T-helper 1 cell treated with Interleukin-12 subunit alpha and Interleukin-12 subunit beta and Interleukin-4 antibody, amounts not matched to agents 30 μg/mL and 1 μg/mL, for 36 hours (primary cell): ENCODE measurements at regions not wholly inside any gene's neighbourhood (a gene's known extent, or its start where the extent isn't known, plus 50 kb on each side); places are given as distances from the start of the nearest gene placed in this dataset.
"Not testable (repeated sequence)": the region's sequence is repeated elsewhere in the genome, so short reads cannot be mapped to it uniquely, and the experiment has no call there.

ENCODE experiments used
- H3K27ac Mint-ChIP-seq: one replicate; pipeline ENCODE4 v1.8.0; 2021; ENCODE audit warnings: mild to moderate bottlenecking, mixed read lengths
- H3K27me3 Mint-ChIP-seq: one replicate; pipeline ENCODE4 v1.8.0; 2021; ENCODE audit warnings: low read depth, mixed read lengths
- H3K36me3 Mint-ChIP-seq: one replicate; pipeline ENCODE4 v1.8.0; 2021; ENCODE audit warnings: low read depth, mixed read lengths
- H3K4me1 Mint-ChIP-seq: one replicate; pipeline ENCODE4 v1.8.0; 2021; ENCODE audit warnings: low read depth, mixed read lengths
- H3K4me3 Mint-ChIP-seq: one replicate; pipeline ENCODE4 v1.8.0; 2021; ENCODE audit warnings: mild to moderate bottlenecking, moderate library complexity, mixed read lengths
- H3K9me3 Mint-ChIP-seq: one replicate; pipeline ENCODE4 v1.8.0; 2021; ENCODE audit warnings: mixed read lengths

DNA sequence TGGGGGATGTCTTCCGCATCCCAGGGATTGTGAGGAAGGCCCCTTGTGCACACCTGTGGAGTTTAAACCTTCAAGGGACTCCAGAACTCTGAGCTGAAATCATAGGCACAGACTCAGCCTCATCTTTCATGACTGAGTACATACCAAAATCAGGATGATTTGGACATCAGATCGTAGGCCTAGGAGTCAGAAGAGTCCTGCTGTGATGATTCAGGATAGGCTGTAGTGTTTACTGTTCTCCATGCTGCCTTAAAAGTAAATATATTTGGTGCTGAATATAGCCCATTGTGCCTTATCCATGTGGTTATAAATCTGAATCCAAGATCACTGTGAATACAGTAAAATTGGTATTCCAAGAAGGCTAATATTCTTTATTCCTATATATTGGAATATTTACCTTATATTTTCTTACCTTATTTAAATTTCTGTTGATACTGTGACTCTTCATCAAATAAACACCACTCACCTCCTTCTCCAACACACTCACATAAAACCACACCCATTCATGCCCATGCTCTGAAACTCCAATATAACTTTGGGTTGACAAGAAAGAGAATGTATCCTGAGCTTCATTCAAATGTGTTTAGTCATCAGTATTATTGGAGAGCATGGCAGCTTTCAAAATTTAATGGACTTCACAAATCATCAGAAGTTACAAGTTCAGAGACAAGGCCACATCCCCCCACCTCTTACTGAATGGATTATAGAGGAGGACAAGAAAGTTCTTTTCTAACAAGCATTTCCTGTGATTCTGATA, 561.4 kb upstream of the LINC00305 start:
- Mint-ChIP-seq H3K9me3 (no peaks in the 10 kb centered on the region), H3K4me1 (no peaks in the 10 kb centered on the region), H3K27me3 (no peaks in the 10 kb centered on the region), H3K36me3 (no peaks in the 10 kb centered on the region), H3K4me3 (no peak overlapping the region), H3K27ac (no peak overlapping the region)

DNA sequence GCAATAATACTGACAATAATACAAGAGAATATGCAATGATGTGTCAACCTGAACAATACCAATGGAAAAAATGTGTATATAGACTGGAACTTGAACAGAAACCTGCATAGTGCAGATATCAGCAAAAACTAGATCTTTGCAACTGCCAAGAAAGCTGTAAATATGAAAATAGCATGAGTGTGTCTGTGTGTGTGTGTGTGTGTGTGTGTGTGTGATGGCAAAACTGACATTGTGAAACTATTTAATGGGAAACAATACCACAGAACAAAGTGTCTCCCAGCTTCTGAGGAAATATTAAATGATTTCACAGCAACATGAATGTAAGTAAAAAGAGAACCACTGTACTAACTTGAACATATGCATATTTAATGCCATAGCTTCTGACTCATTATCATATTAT, 558.2 kb upstream of the LINC00305 start:
- H3K9me3 Mint-ChIP-seq = no peaks in the 10 kb centered on the region
- no peak overlapping the region for H3K4me3 Mint-ChIP-seq
- H3K36me3 Mint-ChIP-seq = no peaks in the 10 kb centered on the region
- H3K27me3 Mint-ChIP-seq = no peaks in the 10 kb centered on the region
- no peak overlapping the region for H3K27ac Mint-ChIP-seq
- H3K4me1 Mint-ChIP-seq = no peaks in the 10 kb centered on the region

DNA sequence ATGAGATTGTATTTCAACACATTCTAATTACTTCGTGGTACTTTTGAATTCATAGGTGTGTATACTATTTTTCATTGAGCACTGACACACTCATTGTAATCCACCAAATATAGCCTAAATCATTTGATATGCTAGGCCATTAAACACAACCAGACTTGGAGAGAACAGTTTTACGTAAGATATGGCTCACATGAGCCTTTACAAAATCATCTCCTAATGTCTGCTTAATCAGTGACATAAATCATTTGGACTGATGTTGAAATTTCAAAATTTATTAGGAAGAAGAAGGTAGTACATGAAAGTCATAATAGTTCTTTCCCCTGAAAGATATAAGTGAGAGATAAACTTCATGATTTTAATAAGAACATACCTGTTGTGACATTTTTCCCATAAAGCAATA, 550.2 kb upstream of the LINC00305 start:
- no peak overlapping the region for H3K4me3 Mint-ChIP-seq
- H3K36me3 Mint-ChIP-seq = no peaks in the 10 kb centered on the region
- no peak overlapping the region for H3K27ac Mint-ChIP-seq
- H3K27me3 Mint-ChIP-seq = no peaks in the 10 kb centered on the region
- H3K4me1 Mint-ChIP-seq = no peaks in the 10 kb centered on the region
- no peaks in the 10 kb centered on the region for H3K9me3 Mint-ChIP-seq

DNA sequence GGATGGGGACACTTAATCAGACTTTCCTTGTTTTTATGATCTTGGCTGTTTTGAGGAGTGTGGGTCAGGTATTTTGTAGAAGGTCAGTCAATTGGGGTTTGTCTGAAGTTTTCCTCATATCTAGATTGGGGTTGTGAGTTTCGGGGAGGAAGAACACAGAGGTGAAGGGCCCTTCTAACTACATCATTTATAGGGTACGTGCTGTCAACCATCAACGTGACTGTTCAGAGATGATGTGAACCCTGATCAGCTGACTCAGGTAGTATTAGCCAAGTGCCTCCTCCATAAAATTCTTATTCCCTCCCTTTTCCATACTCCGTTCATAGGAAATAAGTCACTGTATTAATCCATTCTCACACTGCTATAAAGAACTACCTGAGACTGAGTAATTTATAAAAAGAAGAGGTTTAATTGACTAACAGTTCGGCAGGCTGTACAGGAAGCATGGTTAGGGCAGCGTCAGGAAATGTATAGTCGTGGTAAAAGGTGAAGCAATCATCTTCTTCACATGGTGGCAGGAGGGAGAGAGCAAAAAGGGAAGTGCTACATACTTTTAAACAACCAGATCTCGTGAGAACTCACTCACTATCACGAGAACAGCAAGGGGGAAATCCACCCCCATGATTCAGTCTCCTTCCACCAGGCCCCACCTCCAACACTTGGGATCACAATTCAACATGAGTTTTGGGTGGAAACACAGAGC, 547.1 kb upstream of the LINC00305 start:
- Mint-ChIP-seq H3K36me3 (no peaks in the 10 kb centered on the region), H3K27ac (no peak overlapping the region), H3K9me3 (peaks cover 3% of the 10 kb centered on the region)

DNA sequence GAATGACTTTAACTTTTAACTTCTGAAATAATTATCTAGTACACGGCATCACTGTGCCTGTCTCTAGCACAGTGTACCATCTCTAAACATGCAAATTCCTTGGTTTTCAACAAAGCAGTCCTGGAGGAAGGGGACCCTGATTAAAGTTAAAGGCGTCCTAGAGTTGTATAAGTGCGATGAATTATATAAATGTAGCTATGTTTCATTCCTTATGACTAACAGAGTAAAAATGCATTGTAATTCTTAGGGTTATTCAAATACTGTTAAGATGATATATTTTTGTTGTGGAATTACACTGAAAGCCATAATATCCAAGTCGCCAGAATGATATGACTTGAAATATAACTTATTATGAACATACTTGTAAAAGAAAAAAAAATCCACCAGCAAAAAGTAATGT, 544.9 kb upstream of the LINC00305 start:
- H3K27me3 Mint-ChIP-seq = no peaks in the 10 kb centered on the region
- H3K9me3 Mint-ChIP-seq = peaks cover 9% of the 10 kb centered on the region
- H3K36me3 Mint-ChIP-seq = no peaks in the 10 kb centered on the region
- no peak overlapping the region for H3K4me3 Mint-ChIP-seq
- H3K4me1 Mint-ChIP-seq = no peaks in the 10 kb centered on the region
- no peak overlapping the region for H3K27ac Mint-ChIP-seq

More for the DNA sequence above, 547.1 kb upstream of the LINC00305 start:
- H3K4me1 Mint-ChIP-seq = no peaks in the 10 kb centered on the region
- no peaks in the 10 kb centered on the region for H3K27me3 Mint-ChIP-seq
- no peak overlapping the region for H3K4me3 Mint-ChIP-seq

DNA sequence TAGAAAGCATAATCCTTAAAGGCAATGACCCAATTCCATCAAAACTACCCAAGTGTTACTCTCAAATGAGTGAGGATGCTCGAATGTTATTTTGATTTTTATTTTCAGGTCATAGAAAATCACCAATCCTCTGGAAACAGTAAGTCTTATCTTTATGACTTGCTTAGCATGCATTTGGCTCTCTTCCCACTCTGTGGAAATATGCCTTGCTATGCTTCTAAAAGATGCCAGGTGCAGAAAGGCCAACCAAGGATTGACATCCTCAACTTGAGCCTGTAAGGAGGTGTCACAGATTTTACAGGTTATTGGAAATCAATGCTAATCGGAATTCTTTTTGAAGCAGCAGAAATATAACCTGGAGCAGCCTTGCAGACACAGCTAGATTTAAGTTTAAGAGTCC, 543.9 kb upstream of the LINC00305 start:
- H3K27ac Mint-ChIP-seq = no peak overlapping the region
- H3K9me3 Mint-ChIP-seq = peaks cover 18% of the 10 kb centered on the region
- H3K36me3 Mint-ChIP-seq = no peaks in the 10 kb centered on the region

DNA sequence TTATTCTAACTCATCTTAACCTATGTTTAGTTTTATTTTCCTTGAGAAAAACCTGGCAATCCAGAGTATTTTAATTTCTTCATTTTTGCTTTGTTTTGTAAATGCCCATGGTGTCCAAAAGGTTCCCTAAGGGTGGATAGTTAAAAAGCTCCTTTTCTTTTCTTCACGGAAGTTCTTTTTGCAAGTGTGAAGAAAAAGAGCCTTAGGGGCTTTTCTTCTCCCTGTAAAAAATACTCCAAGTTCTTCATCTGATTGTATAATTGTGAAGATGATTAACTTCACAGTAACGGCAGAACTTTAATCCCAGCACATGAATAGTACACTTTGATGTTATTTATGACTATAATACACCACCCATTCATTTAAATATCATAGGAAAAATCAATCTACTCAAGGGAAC, 530.2 kb upstream of the LINC00305 start:
- Mint-ChIP-seq H3K27ac (no peak overlapping the region), H3K4me3 (no peak overlapping the region), H3K4me1 (no peaks in the 10 kb centered on the region), H3K9me3 (peaks cover 24% of the 10 kb centered on the region), H3K27me3 (no peaks in the 10 kb centered on the region), H3K36me3 (no peaks in the 10 kb centered on the region)

More for the DNA sequence above, 543.9 kb upstream of the LINC00305 start:
- Mint-ChIP-seq H3K27me3 (no peaks in the 10 kb centered on the region), H3K4me3 (no peak overlapping the region), H3K4me1 (no peaks in the 10 kb centered on the region)

DNA sequence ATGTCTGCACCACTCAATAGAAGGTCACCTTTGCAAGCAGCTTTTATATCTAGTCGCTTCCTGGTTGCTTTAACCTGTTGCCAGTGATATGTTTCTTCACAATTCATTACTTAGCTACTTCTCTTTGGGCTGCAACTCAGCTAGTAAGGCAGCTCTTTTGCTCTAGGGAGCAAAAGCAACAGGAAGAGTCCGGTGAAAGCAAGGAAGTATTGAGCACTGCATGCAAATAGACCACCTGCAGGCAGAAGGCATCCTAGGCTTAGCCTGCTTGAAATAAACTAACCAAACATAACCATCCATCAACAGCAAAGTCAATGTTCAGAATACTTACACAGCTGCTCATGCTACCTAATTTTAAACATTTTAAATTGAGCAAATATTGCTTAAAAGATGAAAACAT, 529.2 kb upstream of the LINC00305 start:
- no peaks in the 10 kb centered on the region for H3K27me3 Mint-ChIP-seq
- H3K4me1 Mint-ChIP-seq = no peaks in the 10 kb centered on the region
- H3K4me3 Mint-ChIP-seq = no peak overlapping the region
- peaks cover 13% of the 10 kb centered on the region for H3K9me3 Mint-ChIP-seq
- H3K36me3 Mint-ChIP-seq = no peaks in the 10 kb centered on the region
- no peak overlapping the region for H3K27ac Mint-ChIP-seq

DNA sequence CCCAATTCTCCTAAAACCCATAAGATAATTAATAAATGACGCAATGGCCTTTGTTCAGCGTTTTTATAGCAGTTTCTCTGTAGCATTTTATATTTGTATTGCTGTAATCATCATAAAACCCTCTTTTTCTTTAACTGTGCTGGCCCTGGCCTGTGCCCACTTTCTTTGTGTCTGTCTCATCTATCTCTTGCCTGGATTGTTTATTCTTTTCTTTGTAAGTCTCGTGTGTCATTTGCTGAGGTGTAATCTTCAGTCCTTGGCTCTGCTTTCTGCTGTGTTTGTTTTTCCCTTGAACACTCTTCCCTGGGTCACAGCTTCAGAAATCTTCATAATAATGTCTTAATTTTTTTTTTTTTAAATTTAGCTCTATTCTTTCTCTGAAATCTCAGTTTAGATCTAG, 525.8 kb upstream of the LINC00305 start:
- Mint-ChIP-seq H3K4me3 (no peak overlapping the region), H3K9me3 (peaks cover 7% of the 10 kb centered on the region), H3K27me3 (no peaks in the 10 kb centered on the region), H3K36me3 (no peaks in the 10 kb centered on the region), H3K27ac (no peak overlapping the region), H3K4me1 (no peaks in the 10 kb centered on the region)

DNA sequence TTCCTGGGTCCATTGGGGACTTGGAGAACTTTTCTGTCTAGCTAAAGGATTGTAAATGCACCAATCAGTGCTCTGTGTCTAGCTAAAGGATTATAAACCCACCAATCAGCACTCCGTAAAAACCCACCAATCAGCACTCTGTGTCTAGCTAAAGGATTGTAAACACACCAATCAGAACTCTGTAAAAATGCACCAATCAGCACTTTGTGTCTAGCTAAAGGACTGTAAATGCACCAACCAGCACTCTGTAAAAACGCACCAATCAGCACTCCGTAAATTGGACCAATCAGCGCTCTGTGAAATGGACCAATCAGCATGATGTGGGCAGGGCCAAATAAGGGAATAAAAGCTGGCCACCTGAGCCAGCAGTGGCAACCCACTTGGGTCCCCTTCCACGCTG, 522.4 kb upstream of the LINC00305 start:
- not testable (repeated sequence) for H3K4me1 Mint-ChIP-seq, H3K36me3 Mint-ChIP-seq, H3K27ac Mint-ChIP-seq, H3K4me3 Mint-ChIP-seq, H3K27me3 Mint-ChIP-seq
- peaks cover 12% of the 10 kb centered on the region for H3K9me3 Mint-ChIP-seq

DNA sequence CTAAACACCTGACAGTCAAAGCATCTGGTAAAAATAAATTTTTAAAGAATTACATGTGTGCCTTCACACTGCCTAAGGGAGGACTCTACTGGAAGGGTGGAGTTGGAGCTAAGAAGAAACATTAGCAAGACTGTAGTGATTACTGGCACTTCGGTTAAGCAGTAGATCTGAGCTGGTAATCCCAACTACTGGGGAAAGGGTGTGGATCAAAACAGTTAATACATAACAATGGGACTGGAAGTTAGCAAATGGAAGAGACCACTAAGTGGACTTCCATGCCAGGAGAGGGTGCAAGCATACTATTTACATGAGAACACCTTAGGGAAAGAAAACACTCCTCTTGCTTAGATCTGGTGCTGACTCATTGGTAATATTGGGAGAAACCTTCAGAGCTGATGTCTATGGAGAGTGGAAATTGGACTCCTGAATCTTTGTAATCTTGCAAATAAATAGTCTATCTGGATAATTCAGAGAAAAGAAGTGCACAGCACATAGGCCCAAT, 519.6 kb upstream of the LINC00305 start:
- H3K4me1 Mint-ChIP-seq = no peaks in the 10 kb centered on the region
- H3K27me3 Mint-ChIP-seq = no peaks in the 10 kb centered on the region
- no peak overlapping the region for H3K4me3 Mint-ChIP-seq
- peaks cover 12% of the 10 kb centered on the region for H3K9me3 Mint-ChIP-seq
- H3K36me3 Mint-ChIP-seq = no peaks in the 10 kb centered on the region
- H3K27ac Mint-ChIP-seq = no peak overlapping the region

DNA sequence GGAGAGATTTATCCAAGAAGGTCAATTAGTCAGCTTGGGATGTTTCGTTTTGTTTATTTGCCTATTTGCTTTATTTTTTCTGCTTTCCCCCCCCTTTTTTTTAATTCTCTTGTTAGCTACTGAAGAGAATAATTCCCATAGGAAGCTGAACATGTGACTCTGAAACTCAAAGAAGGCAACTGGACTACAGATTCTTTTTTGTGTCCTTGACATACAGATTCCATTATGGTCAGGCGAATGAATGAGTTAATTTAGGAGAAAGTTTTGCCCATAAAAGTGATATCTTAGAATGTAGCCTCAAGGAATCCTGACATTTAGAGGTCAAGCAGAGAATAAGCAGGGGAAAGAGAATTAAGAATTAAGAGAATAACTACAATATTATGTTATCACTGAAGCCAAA, 514.2 kb upstream of the LINC00305 start:
- Mint-ChIP-seq H3K9me3 (no peaks in the 10 kb centered on the region), H3K27me3 (no peaks in the 10 kb centered on the region), H3K4me1 (no peaks in the 10 kb centered on the region), H3K36me3 (no peaks in the 10 kb centered on the region), H3K4me3 (no peak overlapping the region), H3K27ac (no peak overlapping the region)

DNA sequence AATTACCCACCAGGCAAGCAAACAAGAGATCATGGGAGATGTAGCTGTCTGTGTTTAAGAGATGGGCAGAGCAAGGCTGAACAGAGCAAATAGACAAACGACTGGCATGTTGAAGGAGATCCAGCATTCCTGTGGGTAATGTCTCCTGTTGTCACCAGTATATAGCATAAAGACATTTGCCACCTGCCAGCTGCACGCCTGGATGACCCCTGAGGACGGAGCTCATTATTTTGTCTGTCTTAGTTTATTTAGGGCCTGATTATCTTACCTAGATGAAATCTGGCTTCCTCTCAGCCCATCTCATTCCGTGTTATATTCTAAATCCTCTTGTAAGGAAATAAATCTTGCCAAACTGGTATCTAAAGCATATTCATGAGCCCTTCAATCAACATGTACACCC, 510.3 kb upstream of the LINC00305 start:
- no peaks in the 10 kb centered on the region for H3K4me1 Mint-ChIP-seq
- H3K9me3 Mint-ChIP-seq = no peaks in the 10 kb centered on the region
- H3K27me3 Mint-ChIP-seq = no peaks in the 10 kb centered on the region
- H3K27ac Mint-ChIP-seq = no peak overlapping the region
- no peaks in the 10 kb centered on the region for H3K36me3 Mint-ChIP-seq
- no peak overlapping the region for H3K4me3 Mint-ChIP-seq

DNA sequence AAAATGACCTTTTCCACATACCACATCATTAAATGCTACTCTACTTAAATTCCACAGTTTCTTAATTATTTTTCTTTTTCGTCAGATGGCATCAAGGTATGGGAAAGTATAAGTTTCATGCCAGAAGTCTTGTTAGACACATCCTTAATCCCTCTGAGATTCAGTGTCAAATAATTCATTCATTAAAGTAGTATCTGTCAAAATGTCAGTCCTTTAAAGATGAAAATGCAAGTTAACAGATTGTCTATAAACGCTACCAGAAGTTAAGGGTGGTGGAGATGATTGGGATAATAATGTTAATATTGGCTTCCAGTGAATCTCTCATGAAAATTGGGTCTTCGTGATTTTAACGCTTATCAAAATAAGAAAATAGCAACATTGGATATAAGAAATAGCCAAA, 504.2 kb upstream of the LINC00305 start:
- H3K27ac Mint-ChIP-seq = no peak overlapping the region
- H3K4me1 Mint-ChIP-seq = no peaks in the 10 kb centered on the region
- peaks cover 3% of the 10 kb centered on the region for H3K9me3 Mint-ChIP-seq
- H3K36me3 Mint-ChIP-seq = no peaks in the 10 kb centered on the region
- H3K4me3 Mint-ChIP-seq = no peak overlapping the region
- no peaks in the 10 kb centered on the region for H3K27me3 Mint-ChIP-seq

DNA sequence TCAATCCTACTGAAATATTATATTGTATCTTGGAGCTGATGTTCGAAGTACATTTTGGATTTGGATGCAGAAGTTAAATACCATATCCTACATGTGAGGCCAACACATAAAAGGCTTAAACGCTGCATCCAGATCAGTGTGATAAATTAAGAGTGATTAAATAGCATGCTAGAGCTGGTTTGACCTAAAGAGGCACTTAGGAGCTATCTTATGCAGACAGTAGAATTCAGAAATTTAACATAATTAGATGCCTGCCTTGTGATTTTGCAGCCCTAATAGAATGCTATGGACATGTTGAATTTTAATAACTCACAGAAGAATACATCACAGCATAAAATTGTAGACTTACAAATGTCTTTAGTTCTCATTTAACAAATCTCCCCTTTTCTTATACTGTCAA, 501.2 kb upstream of the LINC00305 start:
- no peaks in the 10 kb centered on the region for H3K4me1 Mint-ChIP-seq
- H3K36me3 Mint-ChIP-seq = no peaks in the 10 kb centered on the region
- no peak overlapping the region for H3K27ac Mint-ChIP-seq
- no peak overlapping the region for H3K4me3 Mint-ChIP-seq
- H3K9me3 Mint-ChIP-seq = peaks cover 5% of the 10 kb centered on the region
- H3K27me3 Mint-ChIP-seq = no peaks in the 10 kb centered on the region
